Mesendoderm (in vitro differentiated cells): ENCODE measurements at regions not wholly inside any gene's neighbourhood (a gene's known extent, or its start where the extent isn't known, plus 50 kb on each side); places are given as distances from the start of the nearest gene placed in this dataset.

Source experiments
- DNase-seq: peaks from one replicate; pipeline ENCODE4 v3.0.0; 2013
- H2AK5ac ChIP-seq: 2 replicates; pipeline ENCODE4 v1.6.1; 2013; ENCODE audit warnings: low read length, inconsistent platforms
- H2BK120ac ChIP-seq: 2 replicates; pipeline ENCODE4 v1.6.1; 2013; ENCODE audit warnings: low read depth, mild to moderate bottlenecking, low read length, moderate library complexity, mixed read lengths
- H2BK15ac ChIP-seq: replicated peaks from 2 replicates; pipeline ENCODE4 v1.6.1; 2013; ENCODE audit warnings: low read depth, mild to moderate bottlenecking, moderate library complexity
- H2BK5ac ChIP-seq: 2 replicates; pipeline ENCODE4 v1.6.1; 2013; ENCODE audit warnings: low read length, inconsistent platforms
- H3K18ac ChIP-seq: 2 replicates; pipeline ENCODE4 v1.6.1; 2013; ENCODE audit warnings: mild to moderate bottlenecking, low read length, mixed read lengths
- H3K23ac ChIP-seq: one replicate; pipeline ENCODE4 v1.6.1; 2013; ENCODE audit warnings: low read length
- H3K27ac ChIP-seq: 2 replicates; pipeline ENCODE4 v1.5.1; 2013; ENCODE audit warnings: low read depth, mild to moderate bottlenecking, inconsistent platforms, low read length, moderate library complexity
- H3K27me3 ChIP-seq: 2 replicates; pipeline ENCODE4 v1.6.1; 2013; ENCODE audit warnings: low read length, control low read depth, mild to moderate bottlenecking, inconsistent platforms; ENCODE audit not compliant: insufficient read depth, poor library complexity
- H3K36me3 ChIP-seq: 2 replicates; pipeline ENCODE4 v1.6.1; 2013; ENCODE audit warnings: low read length, inconsistent platforms; ENCODE audit not compliant: control insufficient read depth, insufficient read depth
- H3K4ac ChIP-seq: one replicate; pipeline ENCODE4 v1.6.1; 2013; ENCODE audit warnings: low read depth, mild to moderate bottlenecking, low read length, moderate library complexity
- H3K4me1 ChIP-seq: 2 replicates; pipeline ENCODE4 v1.6.1; 2013; ENCODE audit warnings: low read depth, low read length, inconsistent platforms; ENCODE audit not compliant: control insufficient read depth
- H3K4me2 ChIP-seq: 2 replicates; pipeline ENCODE4 v1.6.1; 2013; ENCODE audit warnings: low read length
- H3K4me3 ChIP-seq: 2 replicates; pipeline ENCODE4 v1.5.1; 2013; ENCODE audit warnings: mild to moderate bottlenecking, low read length
- H3K56ac ChIP-seq: one replicate; pipeline ENCODE4 v1.6.1; 2013; ENCODE audit warnings: low read length
- H3K79me1 ChIP-seq: 2 replicates; pipeline ENCODE4 v1.6.1; 2013; ENCODE audit warnings: low read length, inconsistent platforms
- H3K79me2 ChIP-seq: 2 replicates; pipeline ENCODE4 v1.6.1; 2013; ENCODE audit warnings: mild to moderate bottlenecking, low read length; ENCODE audit not compliant: control insufficient read depth, insufficient read depth
- H3K9ac ChIP-seq: 2 replicates; pipeline ENCODE4 v1.6.1; 2013; ENCODE audit warnings: low read length, inconsistent platforms
- H4K5ac ChIP-seq: one replicate; pipeline ENCODE4 v1.6.1; 2013; ENCODE audit warnings: low read length
- H4K8ac ChIP-seq: one replicate; pipeline ENCODE4 v1.6.1; 2013; ENCODE audit warnings: low read depth, mild to moderate bottlenecking, control low read depth, low read length, moderate library complexity
- WGBS: extraction: QIAGEN DNeasy Blood & Tissue Kit; methylation state at CpG from one replicate; pipeline ENCODE4 v1.1.7; 2013; ENCODE audit warnings: low lambda C conversion rate, missing lambda C conversion rate; ENCODE audit not compliant: insufficient coverage; ENCODE audit errors: extremely low coverage; 5-methylcytosine and 5-hydroxymethylcytosine counted together

DNA sequence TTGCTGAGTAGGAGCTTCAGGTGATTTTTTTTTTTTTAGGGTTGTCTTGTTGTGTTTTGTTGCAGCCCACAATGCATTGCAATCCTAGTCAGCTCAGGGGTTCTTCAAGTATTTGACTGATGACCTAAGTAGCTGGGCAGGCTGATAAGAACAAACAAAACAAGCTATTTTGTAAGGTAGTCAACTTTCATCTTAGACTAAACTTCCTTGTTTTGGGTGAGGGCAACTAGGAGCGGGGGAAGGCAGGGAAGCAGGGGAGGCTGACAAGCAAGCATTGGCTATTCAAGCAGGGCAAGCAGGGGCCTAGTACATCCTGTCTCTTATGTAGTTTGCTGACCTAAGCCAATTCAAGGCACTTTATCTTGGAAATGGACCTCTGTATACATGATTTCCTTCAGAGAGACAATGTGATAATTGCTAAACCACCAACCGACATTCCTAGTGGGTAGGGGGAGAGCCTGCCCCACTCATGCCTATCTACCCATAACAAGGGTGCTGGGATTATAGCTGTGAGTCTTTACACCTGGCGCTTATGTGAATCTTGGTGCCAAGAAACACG, 163.3 kb upstream of the PRKCQ start:
- no peaks in the 10 kb centered on the region for H3K36me3 ChIP-seq
- no CpG with 5 or more reads among the region's 4 CpGs for WGBS
- DNase-seq = peak; percentile 23

DNA sequence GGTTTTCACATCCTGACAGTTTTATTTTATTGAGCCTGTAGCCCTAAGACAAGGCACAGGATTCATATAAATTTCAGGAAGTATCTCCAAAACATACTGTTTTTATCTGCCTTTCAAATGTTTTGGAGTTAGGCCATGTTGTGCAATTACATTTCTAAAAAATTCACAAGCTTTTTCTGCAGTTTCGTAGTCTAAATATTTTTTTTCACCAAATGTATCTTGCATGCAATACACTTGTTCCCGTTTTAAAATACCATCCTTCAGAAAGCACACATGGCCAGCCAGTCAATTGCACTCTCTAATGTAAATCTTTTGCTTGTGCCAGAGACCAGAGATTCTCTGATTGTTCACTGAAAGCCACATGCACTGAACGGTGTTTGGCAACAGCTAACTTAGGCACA, 161.5 kb upstream of the PRKCQ start:
- Histone ChIP-seq H3K23ac (no peak overlapping the region), H4K8ac (no peak overlapping the region), H3K79me2 (no peaks in the 10 kb centered on the region), H4K5ac (no peak overlapping the region), H3K4me2 (no peak overlapping the region), H3K27ac (no peak overlapping the region), H2BK120ac (no peak overlapping the region), H3K18ac (no peak overlapping the region), H3K56ac (no peak overlapping the region), H3K36me3 (no peaks in the 10 kb centered on the region), H2AK5ac (no peak overlapping the region), H3K27me3 (no peaks in the 10 kb centered on the region), H3K79me1 (no peaks in the 10 kb centered on the region), H3K9ac (no peak overlapping the region), H3K4me3 (no peak overlapping the region), H3K4me1 (peaks cover 2% of the 10 kb centered on the region), H3K4ac (no peak overlapping the region), H2BK15ac (no peak overlapping the region), H2BK5ac (no peak overlapping the region)
- DNase-seq = no peak
- WGBS = no CpG with 5 or more reads among the region's 3 CpGs

More for the DNA sequence above, 163.3 kb upstream of the PRKCQ start:
- no peak overlapping the region for H3K4me3 ChIP-seq
- H3K9ac ChIP-seq = no peak overlapping the region
- H3K4ac ChIP-seq = no peak overlapping the region
- no peak overlapping the region for H4K8ac ChIP-seq
- H3K56ac ChIP-seq = no peak overlapping the region
- H3K27me3 ChIP-seq = no peaks in the 10 kb centered on the region
- H3K4me1 ChIP-seq = no peaks in the 10 kb centered on the region
- H3K18ac ChIP-seq = no peak overlapping the region
- H3K27ac ChIP-seq = no peak overlapping the region
- no peaks in the 10 kb centered on the region for H3K79me2 ChIP-seq
- no peak overlapping the region for H3K4me2 ChIP-seq
- no peak overlapping the region for H3K23ac ChIP-seq
- H3K79me1 ChIP-seq = no peaks in the 10 kb centered on the region
- no peak overlapping the region for H2BK120ac ChIP-seq
- no peak overlapping the region for H2AK5ac ChIP-seq
- H2BK15ac ChIP-seq = no peak overlapping the region
- H4K5ac ChIP-seq = no peak overlapping the region
- no peak overlapping the region for H2BK5ac ChIP-seq

DNA sequence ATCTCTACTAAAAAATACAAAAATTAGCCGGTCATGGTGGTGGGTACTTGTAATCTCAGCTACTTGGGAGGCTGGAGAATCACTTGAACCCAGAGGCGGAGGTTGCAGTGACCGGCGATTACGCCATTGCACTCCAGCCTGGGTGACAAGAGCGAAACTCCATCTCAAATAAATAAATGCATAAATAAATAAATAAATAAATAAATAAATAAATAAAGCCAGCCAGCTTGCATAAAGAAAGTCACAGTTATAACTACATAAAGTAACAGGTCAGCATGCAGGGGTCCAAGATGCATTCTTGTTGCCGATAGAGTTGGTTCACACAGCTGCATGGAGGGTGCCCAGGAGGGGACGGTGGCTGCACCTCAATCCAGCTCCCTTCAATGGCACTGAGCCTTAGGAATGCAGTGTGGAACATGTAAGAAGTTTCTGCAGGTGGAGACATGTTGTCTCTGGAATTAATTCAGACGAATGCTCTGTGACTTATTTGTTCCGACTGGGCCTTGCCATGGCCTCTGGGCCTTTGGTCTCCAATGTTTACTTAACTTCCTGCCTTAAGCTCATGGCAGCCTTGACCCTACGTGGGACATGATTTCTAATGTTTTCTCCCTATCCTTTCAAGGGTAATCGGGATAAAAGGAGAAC, 159.6 kb upstream of the PRKCQ start:
- WGBS = no CpG with 5 or more reads among the region's 12 CpGs
- Histone ChIP-seq H2BK120ac (no peak overlapping the region), H2BK5ac (no peak overlapping the region), H4K8ac (no peak overlapping the region), H3K4me1 (peaks cover 2% of the 10 kb centered on the region), H3K23ac (no peak overlapping the region), H2BK15ac (no peak overlapping the region), H3K79me1 (no peaks in the 10 kb centered on the region), H3K27me3 (no peaks in the 10 kb centered on the region), H3K27ac (no peak overlapping the region), H3K36me3 (no peaks in the 10 kb centered on the region), H3K9ac (no peak overlapping the region), H3K18ac (no peak overlapping the region), H3K79me2 (no peaks in the 10 kb centered on the region), H4K5ac (no peak overlapping the region), H3K4me3 (no peak overlapping the region), H2AK5ac (no peak overlapping the region), H3K4me2 (no peak overlapping the region), H3K56ac (no peak overlapping the region), H3K4ac (no peak overlapping the region)
- DNase-seq = no peak

DNA sequence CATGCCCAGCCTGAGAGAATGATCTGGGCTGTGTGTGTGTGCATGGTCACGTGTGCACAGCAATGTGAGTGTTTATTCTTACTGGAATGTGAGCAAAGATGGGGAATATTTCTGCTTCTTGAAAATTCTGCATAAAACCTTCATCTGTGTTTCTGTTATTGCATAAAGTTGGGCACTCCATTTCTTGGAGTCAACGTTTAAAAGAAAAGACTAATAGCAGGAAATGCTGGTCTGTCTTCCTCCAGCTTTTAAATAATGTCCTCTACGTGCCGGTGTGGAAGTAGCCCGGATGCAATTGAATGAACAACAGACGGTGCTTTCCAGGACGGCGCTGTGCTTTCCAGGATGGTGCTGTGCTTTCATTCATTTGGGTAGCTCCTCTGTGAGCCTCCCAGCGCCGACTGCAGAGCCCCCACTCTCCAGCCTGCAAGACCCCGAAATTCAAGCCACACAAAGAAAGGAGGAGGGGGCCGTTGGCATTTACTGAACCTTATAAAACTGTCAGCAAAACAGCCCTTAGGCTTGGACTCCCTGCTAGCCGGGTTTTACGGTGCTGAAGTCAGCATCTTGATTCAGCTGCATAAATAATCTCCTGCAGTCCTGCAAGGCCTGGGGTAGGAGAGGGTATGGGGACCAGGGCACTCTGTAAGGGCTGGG, 158.2 kb upstream of the PRKCQ start:
- no peak overlapping the region for H3K4me3 ChIP-seq
- H4K8ac ChIP-seq = no peak overlapping the region
- H3K79me2 ChIP-seq = no peaks in the 10 kb centered on the region
- no peak overlapping the region for H2BK120ac ChIP-seq
- H3K27ac ChIP-seq = no peak overlapping the region
- H4K5ac ChIP-seq = no peak overlapping the region
- H2BK5ac ChIP-seq = no peak overlapping the region
- H3K18ac ChIP-seq = peak overlapping the region; percentile 21
- H3K9ac ChIP-seq = no peak overlapping the region
- H3K79me1 ChIP-seq = no peaks in the 10 kb centered on the region
- peak; percentile 35 for DNase-seq
- no peak overlapping the region for H3K4ac ChIP-seq
- H3K56ac ChIP-seq = no peak overlapping the region
- no peak overlapping the region for H2BK15ac ChIP-seq
- no peak overlapping the region for H2AK5ac ChIP-seq
- peaks cover 2% of the 10 kb centered on the region for H3K4me1 ChIP-seq
- H3K4me2 ChIP-seq = no peak overlapping the region
- H3K36me3 ChIP-seq = no peaks in the 10 kb centered on the region
- no peaks in the 10 kb centered on the region for H3K27me3 ChIP-seq
- WGBS = no CpG with 5 or more reads among the region's 14 CpGs
- no peak overlapping the region for H3K23ac ChIP-seq

DNA sequence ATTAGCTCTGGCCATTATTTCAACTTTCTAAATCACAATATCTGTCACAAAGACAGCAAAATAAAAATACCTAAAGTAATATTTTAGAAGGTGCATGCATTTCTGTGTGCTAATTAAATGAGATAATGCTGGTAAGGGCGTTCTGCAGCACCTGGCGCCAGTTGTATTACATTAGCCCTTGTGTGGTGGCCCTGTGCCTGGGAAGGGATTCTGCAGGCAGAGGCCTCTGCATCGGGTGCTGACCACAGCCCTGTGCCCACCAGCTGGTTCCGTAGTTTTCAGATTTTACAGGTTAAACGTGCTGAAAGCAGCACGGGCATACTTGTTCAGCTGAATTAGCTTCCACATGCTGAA, 157.7 kb upstream of the PRKCQ start:
- H3K56ac ChIP-seq = no peak overlapping the region

More for the DNA sequence above, 157.7 kb upstream of the PRKCQ start:
- Histone ChIP-seq H3K27ac (peak overlapping the region; percentile 30), H4K8ac (no peak overlapping the region), H3K79me1 (no peaks in the 10 kb centered on the region), H3K79me2 (no peaks in the 10 kb centered on the region), H3K4me3 (no peak overlapping the region), H3K36me3 (no peaks in the 10 kb centered on the region), H3K4me1 (peaks cover 2% of the 10 kb centered on the region), H2BK5ac (no peak overlapping the region), H2AK5ac (no peak overlapping the region), H3K4ac (no peak overlapping the region), H3K23ac (no peak overlapping the region), H3K9ac (no peak overlapping the region), H2BK120ac (no peak overlapping the region), H3K27me3 (no peaks in the 10 kb centered on the region), H4K5ac (no peak overlapping the region), H3K18ac (no peak overlapping the region), H2BK15ac (no peak overlapping the region), H3K4me2 (no peak overlapping the region)
- DNase-seq = no peak
- no CpG with 5 or more reads among the region's 6 CpGs for WGBS
